Erythroblast (primary cell): ENCODE measurements at regions not wholly inside any gene's neighbourhood (a gene's known extent, or its start where the extent isn't known, plus 50 kb on each side); places are given as distances from the start of the nearest gene placed in this dataset.

Experiments
- GATA1 ChIP-seq: IDR thresholded peaks from 2 replicates; pipeline ENCODE4 v1.6.1; 2011; ENCODE audit warnings: low read depth, mild to moderate bottlenecking, control low read depth, low read length, moderate library complexity
- POLR2A ChIP-seq: IDR thresholded peaks from 2 replicates; pipeline ENCODE4 v1.6.1; 2011; ENCODE audit warnings: mild to moderate bottlenecking, low read length

DNA sequence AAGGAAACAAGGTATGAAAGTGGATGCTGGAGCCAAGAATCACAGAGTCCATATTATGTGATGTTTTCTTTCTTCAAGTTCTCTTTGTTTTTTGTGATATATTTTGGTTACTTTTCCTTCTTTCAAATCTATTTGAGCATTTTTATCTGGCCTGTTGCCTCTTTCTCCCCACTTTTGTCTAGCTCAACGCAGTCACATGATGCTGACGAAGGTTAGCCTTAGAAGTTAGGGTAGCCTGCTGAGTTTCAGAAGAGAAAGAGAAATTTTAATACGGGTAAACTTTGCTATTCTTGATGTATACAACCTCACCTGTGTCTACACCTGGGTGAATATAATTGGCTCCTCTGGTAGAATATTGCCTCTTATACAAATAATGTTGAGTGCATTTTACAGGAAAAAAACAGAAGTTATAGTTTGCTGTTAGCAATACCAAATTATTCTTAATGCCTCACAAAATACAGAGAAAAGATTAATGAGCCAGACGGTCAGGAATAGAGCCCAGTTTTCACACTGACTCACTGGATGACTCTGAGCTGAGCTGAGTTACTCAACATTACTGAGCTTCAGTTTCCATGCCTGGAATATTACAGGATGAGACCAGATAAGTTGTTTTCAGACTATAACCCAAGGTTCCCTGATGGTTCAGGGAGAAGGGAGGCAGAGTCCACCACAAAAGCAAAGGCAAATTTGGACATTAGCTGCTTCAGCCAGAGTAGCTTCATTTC is 161.6 kb upstream of the BDNF start:
- TF ChIP-seq POLR2A = no peak
- no peak for TF ChIP-seq GATA1
